H1 (cell line): ENCODE measurements at regions not wholly inside any gene's neighbourhood (a gene's known extent, or its start where the extent isn't known, plus 50 kb on each side); places are given as distances from the start of the nearest gene placed in this dataset.

Experiments
- EP300 ChIP-seq, 2 experiments: IDR thresholded peaks; 1 replicate in 1 of 2; 2 replicates in 1 of 2; pipeline ENCODE4 v1.6.1; 2011 to 2012; ENCODE audit warnings: low read depth in 2 of 2, low read length in 2 of 2, mild to moderate bottlenecking in 2 of 2, borderline replicate concordance in 1 of 2, inconsistent platforms in 1 of 2, moderate library complexity in 1 of 2
- EZH2 ChIP-seq: fragments of 200-600 bp; sonication (generic); IDR thresholded peaks from 2 replicates; pipeline ENCODE4 v1.7.1; 2012; ENCODE audit warnings: low read depth, mild to moderate bottlenecking, moderate library complexity, low read length, inconsistent platforms; ENCODE audit not compliant: severe bottlenecking
- NRF1 ChIP-seq: IDR thresholded peaks from 2 replicates; pipeline ENCODE4 v1.6.1; 2011; ENCODE audit warnings: mild to moderate bottlenecking, low read depth, low read length, improper control_type of control experiment
- POLR2A ChIP-seq, 2 experiments: IDR thresholded peaks; 1 replicate in 1 of 2; 2 replicates in 1 of 2; pipeline ENCODE4 v1.6.1; 2011; ENCODE audit warnings: low read depth in 2 of 2, low read length in 2 of 2, mild to moderate bottlenecking in 2 of 2; ENCODE audit errors: control extremely low read depth in 1 of 2
- POLR2AphosphoS5 ChIP-seq: IDR thresholded peaks from 2 replicates; pipeline ENCODE4 v1.6.1; 2011; ENCODE audit warnings: low read depth, low read length
- RAD21 ChIP-seq, 2 experiments: IDR thresholded peaks in 1 of 2; conservative IDR thresholded peaks in 1 of 2; 2 replicates each; pipeline ENCODE4 v1.6.1; 2011; ENCODE audit warnings: low read depth in 2 of 2, low read length in 2 of 2, improper control_type of control experiment in 1 of 2, inconsistent platforms in 1 of 2, mild to moderate bottlenecking in 1 of 2, moderate library complexity in 1 of 2
- SUZ12 ChIP-seq: fragments of 200-600 bp; sonication (generic); IDR thresholded peaks from 2 replicates; pipeline ENCODE4 v1.6.1; 2012; ENCODE audit warnings: mild to moderate bottlenecking, inconsistent platforms, low read length, moderate library complexity, mixed read lengths
- TF ChIP-seq, protein P1 (sequence below), 3 experiments: IDR thresholded peaks; 1 replicate in 2 of 3; 2 replicates in 1 of 3; pipeline versions ENCODE4 v1.5.1 to v1.6.1; 2011; ENCODE audit warnings: low read length in 3 of 3, mild to moderate bottlenecking in 3 of 3, inconsistent platforms in 2 of 3, low read depth in 1 of 3, moderate library complexity in 1 of 3; ENCODE audit not compliant: insufficient read depth in 1 of 3; ENCODE audit errors: control extremely low read depth in 1 of 3
- TF ChIP-seq, protein P2 (sequence below): IDR thresholded peaks from 2 replicates; pipeline ENCODE4 v1.6.1; 2012; ENCODE audit warnings: low read length, inconsistent platforms

DNA sequence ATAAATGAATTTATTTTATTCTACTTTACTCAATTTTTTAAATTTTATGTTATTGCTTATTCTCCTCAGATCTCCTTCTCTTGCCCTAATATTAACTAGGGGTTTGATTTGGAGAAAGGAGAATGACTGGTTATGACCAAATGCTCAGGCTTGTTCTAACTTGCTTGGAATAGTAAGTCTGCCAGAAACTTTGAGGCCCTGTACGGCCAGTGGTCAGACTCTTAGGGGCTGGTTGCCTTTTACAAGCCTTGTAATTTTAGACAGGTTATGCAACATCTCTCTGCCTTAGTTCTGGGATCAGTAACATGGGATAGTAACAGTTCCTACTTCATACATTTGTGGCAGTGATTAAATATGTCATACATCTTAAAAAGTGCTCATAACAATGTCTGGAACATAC, 279.5 kb downstream of the DUSP10 start:
- no peak for TF ChIP-seq RAD21 (IDR thresholded peaks at IDR 0.05 in 1 of 2, conservative IDR thresholded peaks at IDR 0.05 in 1 of 2; ENCODE audit: low read depth in 2 of 2, low read length in 2 of 2)
- TF ChIP-seq NRF1: no peak
- no peak for TF ChIP-seq POLR2AphosphoS5
- TF ChIP-seq, protein P1, sequence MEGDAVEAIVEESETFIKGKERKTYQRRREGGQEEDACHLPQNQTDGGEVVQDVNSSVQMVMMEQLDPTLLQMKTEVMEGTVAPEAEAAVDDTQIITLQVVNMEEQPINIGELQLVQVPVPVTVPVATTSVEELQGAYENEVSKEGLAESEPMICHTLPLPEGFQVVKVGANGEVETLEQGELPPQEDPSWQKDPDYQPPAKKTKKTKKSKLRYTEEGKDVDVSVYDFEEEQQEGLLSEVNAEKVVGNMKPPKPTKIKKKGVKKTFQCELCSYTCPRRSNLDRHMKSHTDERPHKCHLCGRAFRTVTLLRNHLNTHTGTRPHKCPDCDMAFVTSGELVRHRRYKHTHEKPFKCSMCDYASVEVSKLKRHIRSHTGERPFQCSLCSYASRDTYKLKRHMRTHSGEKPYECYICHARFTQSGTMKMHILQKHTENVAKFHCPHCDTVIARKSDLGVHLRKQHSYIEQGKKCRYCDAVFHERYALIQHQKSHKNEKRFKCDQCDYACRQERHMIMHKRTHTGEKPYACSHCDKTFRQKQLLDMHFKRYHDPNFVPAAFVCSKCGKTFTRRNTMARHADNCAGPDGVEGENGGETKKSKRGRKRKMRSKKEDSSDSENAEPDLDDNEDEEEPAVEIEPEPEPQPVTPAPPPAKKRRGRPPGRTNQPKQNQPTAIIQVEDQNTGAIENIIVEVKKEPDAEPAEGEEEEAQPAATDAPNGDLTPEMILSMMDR (IDR thresholded peaks at IDR 0.05; ENCODE audit: control extremely low read depth in 1 of 3, insufficient read depth in 1 of 3, low read depth in 1 of 3, low read length in 3 of 3): no peak
- no peak for TF ChIP-seq EZH2
- TF ChIP-seq, protein P2, sequence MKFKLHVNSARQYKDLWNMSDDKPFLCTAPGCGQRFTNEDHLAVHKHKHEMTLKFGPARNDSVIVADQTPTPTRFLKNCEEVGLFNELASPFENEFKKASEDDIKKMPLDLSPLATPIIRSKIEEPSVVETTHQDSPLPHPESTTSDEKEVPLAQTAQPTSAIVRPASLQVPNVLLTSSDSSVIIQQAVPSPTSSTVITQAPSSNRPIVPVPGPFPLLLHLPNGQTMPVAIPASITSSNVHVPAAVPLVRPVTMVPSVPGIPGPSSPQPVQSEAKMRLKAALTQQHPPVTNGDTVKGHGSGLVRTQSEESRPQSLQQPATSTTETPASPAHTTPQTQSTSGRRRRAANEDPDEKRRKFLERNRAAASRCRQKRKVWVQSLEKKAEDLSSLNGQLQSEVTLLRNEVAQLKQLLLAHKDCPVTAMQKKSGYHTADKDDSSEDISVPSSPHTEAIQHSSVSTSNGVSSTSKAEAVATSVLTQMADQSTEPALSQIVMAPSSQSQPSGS: no peak
- no peak for TF ChIP-seq POLR2A (IDR thresholded peaks at IDR 0.05; ENCODE audit: control extremely low read depth in 1 of 2, low read depth in 2 of 2, low read length in 2 of 2)
- no peak for TF ChIP-seq SUZ12
- TF ChIP-seq EP300 (IDR thresholded peaks at IDR 0.05; ENCODE audit: borderline replicate concordance in 1 of 2, low read depth in 2 of 2, low read length in 2 of 2): no peak
